GM12874 (cell line): ENCODE measurements at regions not wholly inside any gene's neighbourhood (a gene's known extent, or its start where the extent isn't known, plus 50 kb on each side); places are given as distances from the start of the nearest gene placed in this dataset.

Experiments used
- TF ChIP-seq, protein P1 (sequence below): IDR thresholded peaks from 2 replicates; pipeline ENCODE4 v1.5.1; 2011; ENCODE audit warnings: low read depth, mild to moderate bottlenecking, control low read depth, low read length, moderate library complexity; ENCODE audit not compliant: insufficient read depth

DNA sequence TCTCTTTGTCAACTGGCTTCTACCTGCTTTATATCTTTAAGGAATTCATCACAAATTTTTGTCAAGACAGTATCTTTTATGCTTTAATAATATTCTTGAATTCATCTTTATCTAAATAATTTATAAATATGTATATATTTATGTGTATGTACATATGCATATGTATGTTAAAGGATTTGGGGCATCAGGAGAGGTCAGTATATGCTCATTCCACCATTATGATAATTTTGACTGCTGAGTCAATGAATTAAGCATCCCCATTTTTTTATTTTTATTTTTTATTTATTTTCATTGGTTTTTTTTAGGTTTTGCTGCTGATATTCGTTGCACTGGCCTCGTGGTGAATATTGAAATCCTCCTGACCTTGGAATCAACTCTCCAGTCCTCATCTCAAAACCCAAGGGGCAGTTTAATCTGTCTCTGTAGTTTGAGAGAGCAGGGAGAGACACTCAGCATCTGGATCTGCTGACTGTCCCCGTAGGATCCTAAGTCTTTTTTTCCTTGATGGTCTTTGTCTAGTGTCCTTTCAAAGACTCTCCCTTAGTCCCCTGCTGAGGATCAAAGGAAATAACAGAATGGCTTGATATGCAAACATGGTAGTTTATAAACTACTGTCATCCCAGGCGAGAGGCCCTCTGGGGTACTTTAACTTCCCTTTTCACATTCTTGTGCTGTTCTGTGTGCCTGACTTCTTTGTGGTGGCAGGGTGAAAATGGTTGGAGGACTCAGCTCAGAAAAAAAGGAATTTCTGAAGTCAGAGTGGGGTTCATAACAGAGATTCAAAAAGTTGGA is 218.7 kb downstream of the DIO2 start:
- TF ChIP-seq, protein P1, sequence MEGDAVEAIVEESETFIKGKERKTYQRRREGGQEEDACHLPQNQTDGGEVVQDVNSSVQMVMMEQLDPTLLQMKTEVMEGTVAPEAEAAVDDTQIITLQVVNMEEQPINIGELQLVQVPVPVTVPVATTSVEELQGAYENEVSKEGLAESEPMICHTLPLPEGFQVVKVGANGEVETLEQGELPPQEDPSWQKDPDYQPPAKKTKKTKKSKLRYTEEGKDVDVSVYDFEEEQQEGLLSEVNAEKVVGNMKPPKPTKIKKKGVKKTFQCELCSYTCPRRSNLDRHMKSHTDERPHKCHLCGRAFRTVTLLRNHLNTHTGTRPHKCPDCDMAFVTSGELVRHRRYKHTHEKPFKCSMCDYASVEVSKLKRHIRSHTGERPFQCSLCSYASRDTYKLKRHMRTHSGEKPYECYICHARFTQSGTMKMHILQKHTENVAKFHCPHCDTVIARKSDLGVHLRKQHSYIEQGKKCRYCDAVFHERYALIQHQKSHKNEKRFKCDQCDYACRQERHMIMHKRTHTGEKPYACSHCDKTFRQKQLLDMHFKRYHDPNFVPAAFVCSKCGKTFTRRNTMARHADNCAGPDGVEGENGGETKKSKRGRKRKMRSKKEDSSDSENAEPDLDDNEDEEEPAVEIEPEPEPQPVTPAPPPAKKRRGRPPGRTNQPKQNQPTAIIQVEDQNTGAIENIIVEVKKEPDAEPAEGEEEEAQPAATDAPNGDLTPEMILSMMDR: no peak

DNA sequence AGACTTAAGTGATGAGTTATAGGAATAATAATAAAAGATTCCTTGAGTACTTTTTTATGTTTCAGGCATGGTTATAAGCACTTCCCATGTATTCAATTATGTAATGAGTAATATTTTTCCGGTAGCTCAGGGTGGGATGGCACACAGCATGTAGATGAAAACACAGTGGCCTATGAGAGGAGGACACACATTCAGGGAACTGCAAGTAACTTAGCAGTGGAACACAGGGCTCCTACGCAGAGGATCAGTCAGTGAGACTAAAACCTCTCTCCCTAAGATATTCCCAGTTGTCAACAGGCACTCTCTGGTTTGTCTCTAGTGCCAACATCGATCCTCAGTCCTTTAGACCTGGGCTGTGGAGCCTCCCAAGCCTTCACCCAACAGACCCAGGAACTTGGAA is 219.4 kb downstream of the DIO2 start:
- TF ChIP-seq, protein P1: no peak

DNA sequence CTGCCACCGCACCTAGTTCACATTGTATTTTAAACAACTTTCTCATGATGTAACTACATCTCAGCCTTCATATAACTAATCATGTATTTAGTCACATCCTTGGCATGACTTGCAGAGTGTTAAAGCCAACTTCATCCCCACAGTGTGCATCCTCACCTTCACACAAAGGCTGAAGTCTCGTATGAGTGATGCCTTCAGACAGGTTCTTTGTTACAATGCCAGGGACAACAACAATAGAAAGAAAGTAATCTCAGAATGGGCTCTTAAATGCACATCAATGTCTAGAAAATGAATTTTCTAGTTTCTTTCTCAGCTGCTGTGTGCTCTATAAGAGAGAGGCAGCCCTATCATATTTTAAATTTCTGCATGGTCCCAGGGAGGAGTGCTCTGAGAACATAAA is 221.3 kb downstream of the DIO2 start:
- TF ChIP-seq, protein P1: no peak

DNA sequence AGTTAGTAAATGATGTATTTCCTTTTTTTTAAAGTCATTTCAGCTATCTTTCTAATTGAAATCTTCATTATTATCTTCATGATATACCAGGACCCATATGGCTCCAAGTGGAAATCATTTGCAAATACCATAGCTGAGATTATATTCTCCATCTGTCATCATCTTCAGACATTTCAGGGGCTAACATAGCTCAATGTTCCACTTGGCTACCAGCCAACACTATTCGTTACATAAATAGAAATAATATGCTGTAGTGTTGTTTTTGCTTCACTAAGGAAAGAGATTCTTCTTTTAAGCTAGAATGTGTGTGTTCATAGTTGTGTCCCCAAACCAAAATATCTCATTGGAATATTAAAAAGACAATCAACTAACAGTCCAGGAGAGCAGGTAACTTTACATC is 225.1 kb downstream of the DIO2 start:
- TF ChIP-seq, protein P1: no peak

DNA sequence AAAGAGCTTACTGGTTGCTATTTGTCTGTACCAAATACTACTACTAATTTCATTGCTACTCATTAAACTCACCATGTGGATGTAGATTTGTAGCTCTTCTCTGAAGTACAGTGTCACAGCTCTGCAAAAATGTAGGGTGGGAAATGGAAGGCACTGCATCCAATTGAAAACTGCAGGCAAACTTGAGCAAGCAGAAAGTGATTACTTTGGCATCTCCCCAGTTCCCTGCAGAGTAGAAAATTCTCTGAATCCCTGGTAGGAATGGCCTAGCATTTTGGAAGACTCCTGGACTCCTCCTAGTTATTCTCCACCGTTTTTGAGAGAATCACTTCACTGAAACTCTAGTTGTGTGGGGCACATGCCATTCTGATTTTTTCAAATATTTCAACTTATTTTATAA is 239.1 kb downstream of the DIO2 start:
- TF ChIP-seq, protein P1: no peak

DNA sequence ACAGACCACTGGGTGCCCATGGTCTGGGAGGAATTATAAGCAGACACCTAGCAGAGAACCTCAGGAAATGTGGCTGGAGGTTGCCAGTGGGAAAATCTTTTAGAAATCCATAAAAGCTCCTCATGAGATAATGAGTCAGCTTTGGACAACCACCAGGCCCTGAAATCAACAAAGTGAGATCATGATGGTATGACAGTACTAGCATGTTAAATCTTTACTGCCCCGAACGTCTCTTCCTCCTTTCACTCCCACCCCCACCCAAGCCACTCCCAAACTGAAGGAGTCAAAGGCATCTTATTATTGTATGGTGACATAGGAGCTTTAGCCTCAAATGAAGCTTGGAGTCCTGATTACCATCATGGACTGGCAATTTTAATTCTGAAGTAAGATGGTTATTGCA is 240.0 kb downstream of the DIO2 start:
- TF ChIP-seq, protein P1: no peak

DNA sequence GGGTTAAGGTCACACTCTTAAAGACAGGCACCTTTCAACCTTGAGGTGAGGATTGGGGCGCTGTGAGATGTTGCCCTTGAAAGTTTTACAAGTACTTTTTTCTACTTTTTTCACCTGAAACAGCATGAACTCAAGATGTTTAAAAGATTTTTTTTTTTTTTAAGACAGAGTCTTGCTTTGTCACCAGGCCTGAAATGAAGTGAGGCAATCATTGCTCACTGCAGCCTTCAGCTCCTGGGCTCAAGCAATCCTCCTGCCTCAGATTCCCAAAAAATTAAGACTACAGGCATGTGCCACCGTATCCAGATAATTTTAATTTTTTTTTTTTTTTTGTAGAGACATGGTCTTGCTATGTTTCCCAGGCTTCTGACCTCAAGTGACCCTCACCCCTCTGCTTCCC is 243.9 kb downstream of the DIO2 start:
- TF ChIP-seq, protein P1: no peak
